CD4-positive, alpha-beta T cell treated with Interleukin-12 subunit alpha and Interleukin-12 subunit beta, for 1 hour (primary cell): ENCODE measurements at regions not wholly inside any gene's neighbourhood (a gene's known extent, or its start where the extent isn't known, plus 50 kb on each side); places are given as distances from the start of the nearest gene placed in this dataset.
"Not testable (repeated sequence)": the region's sequence is repeated elsewhere in the genome, so short reads cannot be mapped to it uniquely, and the experiment has no call there.

Source experiments
- DNase-seq: peaks from one replicate; pipeline ENCODE4 v3.0.0-alpha.2; 2020

DNA sequence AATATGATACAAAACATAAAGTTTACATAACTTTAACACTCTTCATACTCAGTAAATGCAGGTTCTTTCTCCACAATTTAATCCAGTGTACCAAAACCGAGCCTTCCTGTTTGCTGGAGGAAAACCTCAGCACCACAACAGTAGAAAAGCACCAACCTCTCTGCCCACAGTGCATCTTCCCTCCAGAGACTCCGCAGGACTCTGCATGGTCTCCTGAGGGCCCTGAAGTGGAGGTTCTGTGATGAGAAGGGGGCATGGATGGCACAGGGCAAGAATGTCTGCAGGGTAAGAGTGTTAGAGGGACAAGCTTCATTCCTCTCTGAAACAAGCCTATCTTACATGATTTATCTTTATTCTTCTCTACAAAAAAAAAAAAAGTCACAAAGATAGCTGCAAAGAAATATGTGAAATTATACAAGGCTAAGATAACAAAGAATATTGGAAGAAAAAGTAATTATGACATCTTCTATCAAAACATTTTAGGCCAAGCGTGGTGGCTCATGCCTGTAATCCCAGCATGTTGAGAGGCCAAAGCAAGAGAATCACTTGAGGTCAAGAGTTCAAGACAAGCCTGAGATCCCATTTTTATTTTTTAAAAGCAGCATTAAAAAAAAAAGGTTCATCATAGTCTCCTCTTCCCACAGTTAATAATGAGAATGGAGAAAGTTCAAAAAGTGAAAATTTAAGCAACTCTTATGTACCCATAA is 102.0 kb downstream of the VPREB1 start:
- no peak for DNase-seq

DNA sequence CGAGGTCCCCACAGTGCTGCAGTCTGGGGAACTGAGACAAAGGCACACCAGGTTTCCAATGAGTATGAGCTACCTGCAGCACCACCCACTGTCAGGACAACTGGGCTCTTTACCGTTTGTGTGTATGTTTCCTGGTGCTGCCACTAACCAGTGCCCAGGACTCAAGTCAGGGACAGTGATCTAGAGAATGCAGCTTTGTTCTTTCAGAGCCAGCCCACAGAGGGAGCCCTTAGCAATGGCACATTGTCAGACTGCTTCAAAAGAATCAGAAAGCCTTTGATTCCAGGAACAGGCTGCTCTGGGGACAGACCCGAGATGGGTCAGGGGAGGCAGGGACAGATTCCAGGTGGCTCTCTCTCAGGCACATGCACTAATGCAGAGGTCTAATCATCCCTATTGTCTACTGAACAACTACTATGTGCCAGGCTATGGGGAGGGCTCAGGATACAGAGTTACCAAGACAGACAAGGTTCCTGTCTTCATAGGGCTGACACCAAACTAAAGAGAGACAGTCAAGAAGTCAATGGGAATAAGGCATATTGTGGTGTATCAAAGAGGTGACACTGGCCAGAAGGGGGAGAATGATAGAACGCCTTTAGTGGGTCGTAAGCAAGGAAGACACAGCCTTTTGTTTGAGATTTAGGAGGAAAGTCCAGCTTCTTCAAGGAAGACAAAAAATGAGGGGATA is 103.7 kb downstream of the VPREB1 start:
- DNase-seq, result no peak

GRCh38 chr22:22348815-22349454 is 104.3 kb downstream of the VPREB1 start:
- no peak for DNase-seq

GRCh38 chr22:22349455-22349836 is 104.9 kb downstream of the VPREB1 start:
- no peak for DNase-seq

DNA sequence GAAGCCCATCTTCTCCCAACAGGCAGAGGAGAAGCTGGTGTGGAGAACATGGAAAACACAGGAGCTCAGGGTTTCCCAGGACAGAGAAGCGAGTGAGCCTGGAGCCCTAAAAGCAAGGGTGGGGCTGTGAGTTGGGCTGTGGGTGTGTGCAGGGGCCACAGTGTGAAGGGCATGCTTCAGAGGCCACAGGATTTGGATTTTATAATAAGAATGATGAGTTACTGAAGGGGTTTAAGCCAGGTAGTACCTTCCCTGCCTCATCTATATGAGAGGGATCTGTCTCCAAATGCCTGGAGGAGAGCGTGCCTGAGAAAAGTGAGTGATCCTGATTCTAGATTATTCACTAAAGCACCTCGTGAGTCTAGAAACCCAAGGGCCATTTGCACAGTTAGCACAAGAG is 106.8 kb downstream of the VPREB1 start:
- no peak for DNase-seq

DNA sequence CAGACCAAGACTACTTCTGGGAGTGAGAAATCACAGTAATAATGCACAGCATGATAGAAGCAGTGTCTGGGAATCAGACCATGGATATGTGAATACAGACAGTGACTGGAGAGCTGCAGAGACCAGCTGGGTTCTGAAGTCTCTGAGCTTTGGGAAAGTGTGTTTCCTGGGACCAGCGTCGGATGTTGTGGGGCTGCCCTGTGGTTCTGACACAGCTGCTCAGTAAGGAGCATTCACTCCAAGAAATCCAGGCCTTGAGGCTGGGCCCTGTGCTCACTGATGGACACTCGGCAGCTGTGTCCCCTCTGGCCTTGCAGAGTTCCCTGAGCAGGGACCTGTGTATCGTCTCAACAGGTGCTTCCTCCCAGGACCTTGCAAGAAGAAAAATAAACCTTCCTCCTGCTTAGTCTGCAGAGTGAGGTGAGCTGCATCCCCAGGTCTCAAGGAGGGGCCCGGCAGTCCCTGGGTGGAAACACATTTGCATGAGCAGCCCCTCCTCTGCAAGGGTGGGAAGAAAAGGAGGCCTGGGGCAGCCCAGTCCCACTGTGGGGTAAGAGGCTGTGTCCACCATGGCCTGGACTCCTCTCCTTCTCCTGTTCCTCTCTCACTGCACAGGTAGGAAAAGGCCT is 107.9 kb downstream of the VPREB1 start:
- no peak for DNase-seq

DNA sequence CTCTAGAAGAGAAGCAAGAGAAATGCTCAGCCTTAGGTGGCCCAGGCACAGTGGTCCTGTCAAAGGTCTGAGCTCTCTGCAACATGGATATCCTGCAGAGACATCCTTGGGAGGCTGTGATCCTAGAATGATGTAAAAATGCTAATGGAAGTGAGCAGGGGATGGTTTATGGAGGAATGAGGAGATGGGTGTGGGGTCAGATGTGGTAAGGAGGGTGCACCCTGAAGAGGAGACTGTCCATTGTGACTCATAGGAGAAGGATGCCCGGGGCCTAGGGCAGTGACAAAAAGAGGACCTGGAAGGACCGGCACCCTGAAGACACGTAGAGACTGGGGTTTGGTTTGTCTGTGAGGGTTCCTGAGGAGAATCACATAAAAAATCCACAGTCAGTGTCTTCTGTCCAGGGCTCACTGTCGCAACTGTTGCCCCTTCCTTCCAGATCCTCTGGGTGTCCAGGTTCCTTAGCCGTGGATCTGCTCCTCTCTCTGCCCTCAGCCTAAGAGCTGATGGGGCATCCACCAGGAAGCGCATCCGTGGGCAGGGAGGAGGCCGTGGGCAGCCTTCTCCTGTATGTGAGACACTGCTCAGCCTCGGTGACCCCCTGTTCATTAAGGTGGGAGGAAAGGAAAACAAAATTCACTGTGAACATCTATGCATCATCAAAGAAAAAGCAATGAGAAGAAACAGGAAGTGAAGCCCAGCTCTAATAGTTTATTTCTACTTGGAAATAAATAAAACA is 110.7 kb downstream of the VPREB1 start:
- DNase-seq, result no peak

DNA sequence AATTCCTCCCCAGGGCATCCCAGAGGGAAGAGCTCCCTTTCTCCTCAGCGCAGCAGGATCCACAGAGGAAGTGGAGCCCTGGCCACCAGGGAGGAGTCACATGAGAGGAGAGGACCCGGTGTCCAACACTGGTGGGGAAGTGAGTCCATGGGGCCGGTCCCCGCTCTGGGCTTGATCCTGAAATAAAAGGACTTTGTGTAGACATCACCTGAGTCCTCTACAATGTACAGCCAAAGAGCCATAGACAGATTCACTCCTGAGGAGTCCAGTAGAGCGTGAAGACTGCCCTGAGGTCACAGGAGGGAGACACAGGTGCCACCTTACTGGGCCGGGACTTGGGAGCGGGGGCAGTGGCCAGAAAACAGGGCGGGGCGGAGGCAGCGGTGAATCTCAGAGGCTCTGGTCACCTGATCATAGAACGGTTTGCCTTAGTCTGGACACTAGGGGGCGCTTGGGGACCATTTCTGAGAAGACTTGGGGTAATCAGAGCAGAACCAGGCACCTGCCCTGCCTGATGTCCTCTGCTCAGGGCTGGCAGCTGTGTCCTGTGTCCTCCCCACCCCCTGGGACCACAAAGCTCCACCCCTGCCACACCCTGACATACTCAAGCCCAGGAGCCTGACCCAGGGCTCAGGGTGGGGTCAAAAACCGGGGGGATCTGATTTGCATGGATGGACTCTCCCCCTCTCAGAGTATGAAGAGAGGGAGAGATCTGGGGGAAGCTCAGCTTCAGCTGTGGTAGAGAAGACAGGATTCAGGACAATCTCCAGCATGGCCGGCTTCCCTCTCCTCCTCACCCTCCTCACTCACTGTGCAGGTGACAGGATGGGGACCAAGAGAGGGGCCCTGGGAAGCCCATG is 112.7 kb downstream of the VPREB1 start:
- DNase-seq, result peak; percentile 67

GRCh38 chr22:22358152-22358551 is 113.6 kb downstream of the VPREB1 start:
- no peak for DNase-seq

GRCh38 chr22:22358686-22359085 is 114.1 kb downstream of the VPREB1 start:
- DNase-seq, result no peak

DNA sequence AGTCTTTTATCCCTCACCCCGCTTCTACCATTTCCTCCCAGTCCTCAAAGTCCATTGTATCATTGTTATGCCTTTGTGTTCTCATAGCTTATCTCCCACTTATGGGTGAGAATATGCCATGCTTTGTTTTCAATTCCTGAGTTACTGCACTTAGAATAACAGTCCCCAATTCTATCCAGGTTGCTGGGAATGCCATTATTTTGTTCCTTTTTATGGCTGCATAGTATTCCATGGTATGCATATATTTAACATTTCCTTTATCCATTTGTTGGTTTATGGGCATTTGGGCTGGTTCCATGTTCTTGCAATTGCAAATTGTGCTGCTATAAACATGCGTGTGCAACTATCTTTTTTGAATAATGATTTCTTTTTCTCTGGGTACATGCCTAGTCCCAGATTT is 114.9 kb downstream of the VPREB1 start:
- no peak for DNase-seq

- DNase-seq, result no peak
Measured at GRCh38 chr22:22360014-22360413, 115.4 kb downstream of the VPREB1 start.

- DNase-seq, result no peak
Measured at GRCh38 chr22:22362311-22362710, 117.7 kb downstream of the VPREB1 start.

GRCh38 chr22:22362936-22363335 is 118.3 kb downstream of the VPREB1 start:
- no peak for DNase-seq

DNA sequence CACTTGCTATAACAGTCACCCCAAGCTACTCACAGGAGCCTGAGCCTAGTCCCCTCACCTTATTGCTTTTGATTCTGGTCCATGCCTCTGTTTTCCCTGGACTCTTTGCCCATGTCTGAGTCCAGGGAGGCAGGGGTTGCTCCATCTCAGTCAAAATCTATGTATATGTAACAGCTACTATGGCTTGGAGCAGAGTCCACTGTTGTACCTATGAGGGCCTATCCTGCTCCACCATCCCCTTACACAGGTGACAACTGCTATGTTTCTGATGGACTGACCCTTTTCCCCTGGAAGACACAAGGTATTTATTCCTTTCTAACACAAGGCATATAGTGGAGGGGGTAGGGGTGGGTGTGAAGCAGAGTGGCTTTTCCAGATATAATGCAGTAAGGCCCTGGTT is 119.6 kb downstream of the VPREB1 start:
- DNase-seq, result no peak

GRCh38 chr22:22366537-22366936 is 122.0 kb downstream of the VPREB1 start:
- DNase-seq, result no peak

DNA sequence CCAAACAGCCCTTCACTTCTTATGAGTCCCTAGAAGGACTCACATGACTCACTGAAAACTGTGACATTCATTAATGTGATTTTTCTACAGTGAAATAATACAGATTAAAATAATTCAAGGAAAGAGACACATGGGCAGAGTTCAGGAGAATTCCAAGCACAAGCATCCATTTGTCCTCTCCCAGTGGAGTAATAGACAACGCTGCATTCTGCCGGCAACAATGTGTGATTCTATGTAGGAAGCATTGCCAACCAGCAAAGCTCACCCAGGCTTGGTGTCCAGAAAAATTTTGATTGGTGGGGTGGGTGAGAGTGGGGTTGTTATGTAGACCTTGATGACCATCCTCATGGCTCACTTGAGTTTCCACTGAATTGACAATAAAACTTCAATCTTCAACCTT is 123.9 kb downstream of the VPREB1 start:
- DNase-seq, result no peak

DNA sequence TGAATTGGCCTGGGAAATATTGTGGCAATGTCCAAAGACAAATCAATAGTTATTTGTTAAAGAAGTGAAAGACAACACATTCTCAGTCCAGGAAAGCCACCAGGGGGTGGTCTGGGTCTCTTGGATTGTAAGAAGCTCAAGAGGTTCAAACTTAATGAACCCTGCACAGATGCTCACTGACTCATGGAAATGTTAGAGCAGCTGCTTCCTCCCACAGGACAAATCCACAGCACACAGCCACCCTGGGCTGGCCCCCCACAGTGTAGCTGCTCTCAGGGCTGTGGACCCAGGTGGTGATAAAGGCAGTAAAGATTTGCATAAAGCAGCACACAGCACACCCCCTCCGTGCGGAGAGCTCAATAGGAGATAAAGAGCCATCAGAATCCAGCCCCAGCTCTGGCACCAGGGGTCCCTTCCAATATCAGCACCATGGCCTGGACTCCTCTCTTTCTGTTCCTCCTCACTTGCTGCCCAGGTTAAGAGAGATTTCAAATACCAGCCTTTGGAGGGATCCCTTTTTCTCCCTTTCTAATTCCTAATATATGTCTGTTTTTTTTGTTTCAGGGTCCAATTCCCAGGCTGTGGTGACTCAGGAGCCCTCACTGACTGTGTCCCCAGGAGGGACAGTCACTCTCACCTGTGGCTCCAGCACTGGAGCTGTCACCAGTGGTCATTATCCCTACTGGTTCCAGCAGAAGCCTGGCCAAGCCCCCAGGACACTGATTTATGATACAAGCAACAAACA is 124.8 kb downstream of the VPREB1 start:
- not testable (repeated sequence) for DNase-seq

- DNase-seq, result no peak
Measured at GRCh38 chr22:22369964-22370270, 125.3 kb downstream of the VPREB1 start.

DNA sequence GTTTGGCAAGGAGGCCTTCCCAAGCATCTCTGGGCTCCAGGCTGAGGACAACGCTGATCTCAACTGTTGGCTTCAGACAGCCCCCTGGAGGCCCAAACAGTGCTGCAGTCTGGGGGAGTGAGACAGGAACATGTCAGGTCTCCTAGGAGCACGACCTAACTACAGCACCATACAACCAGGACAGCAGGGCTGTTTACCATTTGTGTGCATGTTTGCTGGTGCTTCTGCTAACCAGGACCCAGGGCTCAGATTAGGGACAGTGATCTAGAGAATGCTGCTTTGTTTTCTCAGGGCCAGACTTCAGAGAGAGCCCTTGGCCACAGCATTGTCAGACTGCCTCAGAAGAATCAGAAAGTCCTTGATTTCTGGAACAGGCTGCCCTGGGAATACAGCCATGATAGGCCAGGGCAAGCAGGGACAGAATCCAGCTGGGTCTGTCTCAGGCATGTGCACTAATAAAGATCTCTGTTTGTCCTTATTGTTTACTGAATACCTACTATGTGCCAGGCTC is 126.5 kb downstream of the VPREB1 start:
- no peak for DNase-seq

GRCh38 chr22:22372086-22372485 is 127.5 kb downstream of the VPREB1 start:
- no peak for DNase-seq
